ENCODE measurements at regions not wholly inside any gene's neighbourhood (a gene's known extent, or its start where the extent isn't known, plus 50 kb on each side); places are given as distances from the start of the nearest gene placed in this dataset.

DNA sequence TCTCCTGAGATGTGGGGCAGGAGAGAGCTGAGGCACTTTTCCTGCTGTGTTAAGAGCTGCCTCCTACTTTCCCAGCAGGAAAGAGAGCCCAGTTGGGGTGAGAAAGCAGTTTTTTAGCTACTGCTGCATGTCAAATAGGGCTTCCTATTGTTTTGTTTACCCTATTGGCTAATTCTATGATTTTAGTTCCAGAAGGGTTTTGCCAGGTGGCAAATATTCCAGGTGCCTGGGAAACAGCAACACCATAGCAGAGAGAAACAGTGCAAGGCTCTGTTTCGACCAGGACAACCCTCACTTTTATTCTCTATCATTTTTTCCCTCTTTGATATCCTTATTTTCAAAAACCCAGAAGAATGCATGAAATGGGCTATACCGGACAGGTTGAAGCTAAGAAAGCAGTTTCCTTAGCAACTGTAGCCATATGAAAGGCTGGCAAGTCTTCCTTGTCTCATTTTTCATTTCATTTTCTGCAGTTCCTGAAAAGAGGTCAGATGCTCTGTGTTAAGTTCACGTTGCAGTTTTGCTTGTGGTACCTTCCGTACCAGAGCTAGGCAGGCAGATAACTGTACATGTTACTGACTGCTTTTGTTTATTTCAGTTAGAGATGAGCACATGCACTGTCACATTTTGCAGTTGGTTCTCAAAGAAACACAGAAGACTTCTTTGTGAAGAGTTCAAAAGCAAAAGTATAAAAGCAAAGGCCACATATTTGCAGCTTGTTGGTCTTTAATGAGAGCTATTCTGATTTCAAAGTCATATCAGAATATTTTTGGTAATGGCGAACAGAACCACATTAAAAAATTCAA lies 84.8 kb downstream of the AQP4 start:
- H3K27ac Mint-ChIP-seq: no peak overlapping the region
- H3K27me3 Mint-ChIP-seq (ENCODE audit: low read depth): no peaks in the 10 kb centered on the region
- TF ChIP-seq, protein P1, sequence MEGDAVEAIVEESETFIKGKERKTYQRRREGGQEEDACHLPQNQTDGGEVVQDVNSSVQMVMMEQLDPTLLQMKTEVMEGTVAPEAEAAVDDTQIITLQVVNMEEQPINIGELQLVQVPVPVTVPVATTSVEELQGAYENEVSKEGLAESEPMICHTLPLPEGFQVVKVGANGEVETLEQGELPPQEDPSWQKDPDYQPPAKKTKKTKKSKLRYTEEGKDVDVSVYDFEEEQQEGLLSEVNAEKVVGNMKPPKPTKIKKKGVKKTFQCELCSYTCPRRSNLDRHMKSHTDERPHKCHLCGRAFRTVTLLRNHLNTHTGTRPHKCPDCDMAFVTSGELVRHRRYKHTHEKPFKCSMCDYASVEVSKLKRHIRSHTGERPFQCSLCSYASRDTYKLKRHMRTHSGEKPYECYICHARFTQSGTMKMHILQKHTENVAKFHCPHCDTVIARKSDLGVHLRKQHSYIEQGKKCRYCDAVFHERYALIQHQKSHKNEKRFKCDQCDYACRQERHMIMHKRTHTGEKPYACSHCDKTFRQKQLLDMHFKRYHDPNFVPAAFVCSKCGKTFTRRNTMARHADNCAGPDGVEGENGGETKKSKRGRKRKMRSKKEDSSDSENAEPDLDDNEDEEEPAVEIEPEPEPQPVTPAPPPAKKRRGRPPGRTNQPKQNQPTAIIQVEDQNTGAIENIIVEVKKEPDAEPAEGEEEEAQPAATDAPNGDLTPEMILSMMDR (IDR thresholded peaks at IDR 0.05; ENCODE audit: unreplicated experiment in 3 of 3): no peak
- no peak overlapping the region for H3K4me3 Mint-ChIP-seq
- no peaks in the 10 kb centered on the region for H3K9me3 Mint-ChIP-seq
- no peaks in the 10 kb centered on the region for H3K36me3 Mint-ChIP-seq (ENCODE audit: low read depth)
- H3K4me1 Mint-ChIP-seq: peaks cover 17% of the 10 kb centered on the region

DNA sequence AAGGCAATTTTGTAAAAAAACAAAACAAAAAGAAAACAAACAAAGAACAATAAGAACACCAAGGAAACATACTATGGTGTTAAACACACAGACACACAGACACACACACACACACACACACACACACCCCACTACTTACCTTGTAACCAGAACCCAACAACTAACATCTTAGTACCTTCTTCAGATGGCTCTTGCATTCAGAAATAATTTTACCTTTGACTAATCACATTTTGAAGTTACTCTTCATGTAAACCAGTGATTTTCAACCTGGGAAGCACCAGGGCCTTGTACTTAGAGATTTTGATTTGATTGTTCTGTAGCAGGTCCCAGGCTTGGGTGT lies 87.5 kb downstream of the AQP4 start:
- Mint-ChIP-seq H3K9me3 (no peaks in the 10 kb centered on the region), H3K4me1 (peaks cover 24% of the 10 kb centered on the region), H3K4me3 (no peak overlapping the region), H3K36me3 (ENCODE audit: low read depth) (no peaks in the 10 kb centered on the region), H3K27me3 (ENCODE audit: low read depth) (no peaks in the 10 kb centered on the region), H3K27ac (peak overlapping the region; percentile 80 to 89 (median 86))
- TF ChIP-seq, protein P1 (IDR thresholded peaks at IDR 0.05; ENCODE audit: unreplicated experiment in 3 of 3): no peak

DNA sequence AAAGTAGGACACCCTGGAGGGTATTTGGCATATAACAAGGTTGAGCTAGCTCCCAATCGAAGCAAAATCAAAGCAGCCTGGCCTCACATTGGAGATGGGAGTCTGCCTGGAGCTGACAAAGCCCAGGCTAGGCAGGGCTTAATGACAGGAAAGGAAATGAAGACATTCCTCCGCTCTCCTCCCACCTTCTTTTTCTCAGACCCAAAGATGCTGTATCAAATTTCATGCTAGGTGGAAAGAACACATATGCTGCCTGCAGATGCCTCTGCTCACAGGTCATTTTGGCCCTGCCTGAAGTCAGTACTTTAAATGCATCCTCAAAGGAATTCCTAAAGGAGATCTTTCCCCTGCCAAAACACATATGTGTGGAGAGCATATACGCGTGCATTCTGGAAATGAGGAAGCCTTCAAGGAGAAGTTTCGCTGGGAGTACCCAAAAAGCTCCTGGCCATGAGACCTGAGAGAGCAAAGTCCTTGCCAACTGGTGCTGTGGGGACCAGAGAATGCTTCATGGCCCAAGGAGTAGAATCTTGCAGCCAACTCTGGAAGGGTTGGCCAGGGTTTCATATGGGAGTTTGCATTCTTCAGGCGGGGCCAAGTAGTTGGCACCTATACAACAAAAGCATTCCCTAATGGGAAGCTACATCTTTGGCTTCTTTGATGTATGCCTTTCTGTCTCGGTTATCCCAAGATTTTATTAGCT lies 88.0 kb downstream of the AQP4 start:
- H3K27ac Mint-ChIP-seq: peak overlapping the region; percentile 80 to 89 (median 86)
- no peaks in the 10 kb centered on the region for H3K36me3 Mint-ChIP-seq (ENCODE audit: low read depth)
- H3K27me3 Mint-ChIP-seq (ENCODE audit: low read depth): no peaks in the 10 kb centered on the region
- peak overlapping the region in 2 of 3 experiments; percentile 3 to 8 for H3K4me3 Mint-ChIP-seq
- H3K4me1 Mint-ChIP-seq: peaks cover 29% of the 10 kb centered on the region
- no peaks in the 10 kb centered on the region for H3K9me3 Mint-ChIP-seq
- TF ChIP-seq, protein P1 (IDR thresholded peaks at IDR 0.05; ENCODE audit: unreplicated experiment in 3 of 3): no peak

DNA sequence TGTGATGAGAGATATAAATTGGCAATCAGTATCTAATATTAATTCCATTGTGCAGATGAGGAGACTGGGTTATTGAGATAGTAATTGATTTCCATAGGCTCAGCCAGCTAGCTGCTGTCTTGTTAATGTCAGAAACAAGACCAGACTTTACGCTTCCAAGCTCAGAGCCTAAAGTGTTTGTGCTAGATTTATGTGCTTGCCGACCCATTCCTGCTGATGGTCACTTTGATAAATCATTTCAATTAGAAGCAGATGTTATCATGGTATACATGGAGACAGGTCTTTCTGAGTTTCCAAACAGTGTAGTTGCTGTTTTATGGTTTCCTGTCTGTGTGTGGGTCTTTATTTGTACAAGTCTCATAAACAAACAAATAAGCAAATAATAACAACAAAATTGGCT lies 92.8 kb downstream of the AQP4 start:
- H3K36me3 Mint-ChIP-seq (ENCODE audit: low read depth): no peaks in the 10 kb centered on the region
- peaks cover 6% of the 10 kb centered on the region for H3K9me3 Mint-ChIP-seq

DNA sequence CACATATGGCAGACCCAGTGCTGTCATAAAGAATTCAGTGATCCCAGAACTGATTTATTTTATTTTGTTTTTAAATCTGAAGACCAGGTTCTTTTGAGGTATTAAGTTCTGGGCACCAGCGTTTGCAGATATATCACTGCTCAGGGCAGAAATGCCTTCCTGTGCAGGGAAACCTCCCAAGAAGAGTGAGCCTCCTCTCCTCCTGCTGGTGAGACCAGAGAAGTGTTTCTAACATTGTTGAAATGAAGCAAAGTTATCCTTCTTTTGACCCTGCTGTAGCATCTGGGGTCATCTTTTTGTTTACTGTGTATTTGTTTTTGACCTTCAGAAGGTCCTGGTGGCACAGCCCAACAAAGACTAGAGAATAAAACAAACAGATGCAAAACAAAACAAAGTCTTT lies 94.0 kb downstream of the AQP4 start:
- peaks cover 16% of the 10 kb centered on the region for H3K4me1 Mint-ChIP-seq
- no peak overlapping the region for H3K27ac Mint-ChIP-seq
- TF ChIP-seq, protein P1 (IDR thresholded peaks at IDR 0.05; ENCODE audit: unreplicated experiment in 3 of 3): peak; percentile 21 to 39 (median 35)
- no peaks in the 10 kb centered on the region for H3K27me3 Mint-ChIP-seq (ENCODE audit: low read depth)
- peaks cover 6% of the 10 kb centered on the region for H3K9me3 Mint-ChIP-seq
- H3K4me3 Mint-ChIP-seq: no peak overlapping the region
- H3K36me3 Mint-ChIP-seq (ENCODE audit: low read depth): no peaks in the 10 kb centered on the region

More for the DNA sequence above, 92.8 kb downstream of the AQP4 start:
- H3K4me1 Mint-ChIP-seq: peaks cover 23% of the 10 kb centered on the region
- no peak overlapping the region for H3K4me3 Mint-ChIP-seq
- peak overlapping the region in 2 of 3 experiments; percentile 40 to 88 for H3K27ac Mint-ChIP-seq
- TF ChIP-seq, protein P1 (IDR thresholded peaks at IDR 0.05; ENCODE audit: unreplicated experiment in 3 of 3): no peak
- H3K27me3 Mint-ChIP-seq (ENCODE audit: low read depth): no peaks in the 10 kb centered on the region

All from nephron (organoid).